OCI-LY1 (cell line): ENCODE measurements at regions not wholly inside any gene's neighbourhood (a gene's known extent, or its start where the extent isn't known, plus 50 kb on each side); places are given as distances from the start of the nearest gene placed in this dataset.

Source experiments
- H2AFZ ChIP-seq: fragments of 200-600 bp; sonication (generic), shearing (Covaris generic); 2 replicates; pipeline ENCODE4 v1.6.0; 2014; ENCODE audit warnings: antibody characterized with exemption, mild to moderate bottlenecking, low read length
- H3F3A ChIP-seq: fragments of 200-600 bp; sonication (generic), shearing (Covaris generic); 2 replicates; pipeline ENCODE4 v1.6.0; 2014; ENCODE audit warnings: mild to moderate bottlenecking, antibody characterized with exemption, low read length, moderate library complexity; ENCODE audit not compliant: insufficient read depth
- H3K27ac ChIP-seq: fragments of 200-600 bp; sonication (generic); 2 replicates; pipeline ENCODE4 v1.5.1; 2014; ENCODE audit warnings: low read length, mixed run types, mild to moderate bottlenecking, low read depth; ENCODE audit not compliant: poor library complexity, severe bottlenecking
- H3K27me3 ChIP-seq: fragments of 200-600 bp; sonication (generic); 2 replicates; pipeline ENCODE4 v1.6.0; 2014; ENCODE audit warnings: antibody characterized with exemption, mild to moderate bottlenecking, low read length, moderate library complexity; ENCODE audit not compliant: insufficient read depth
- H3K36me3 ChIP-seq: fragments of 200-600 bp; sonication (generic); 2 replicates; pipeline ENCODE4 v1.6.1; 2014; ENCODE audit warnings: mild to moderate bottlenecking, antibody characterized with exemption, low read length, moderate library complexity, mixed read lengths; ENCODE audit not compliant: insufficient read depth
- H3K4me1 ChIP-seq: fragments of 200-600 bp; sonication (generic); 2 replicates; pipeline ENCODE4 v1.5.1; 2014; ENCODE audit warnings: mild to moderate bottlenecking, low read length, moderate library complexity; ENCODE audit not compliant: insufficient read depth, severe bottlenecking
- H3K4me2 ChIP-seq: fragments of 200-600 bp; sonication (generic), shearing (Covaris generic); 2 replicates; pipeline ENCODE4 v1.6.1; 2014; ENCODE audit warnings: low read length
- H3K4me3 ChIP-seq: fragments of 200-600 bp; sonication (generic); 2 replicates; pipeline ENCODE4 v1.5.1; 2014; ENCODE audit warnings: low read length, low read depth, mild to moderate bottlenecking, mixed read lengths; ENCODE audit not compliant: poor library complexity, severe bottlenecking
- H3K79me2 ChIP-seq: fragments of 200-600 bp; shearing (Covaris generic); 2 replicates; pipeline ENCODE4 v1.6.1; 2016; ENCODE audit warnings: mixed run types, low read length, mixed read lengths; ENCODE audit not compliant: insufficient read depth
- H3K9ac ChIP-seq: fragments of 200-600 bp; sonication (generic), shearing (Covaris generic); 2 replicates; pipeline ENCODE4 v1.6.1; 2014; ENCODE audit warnings: mild to moderate bottlenecking, low read length, mixed read lengths
- H3K9me2 ChIP-seq: fragments of 200-600 bp; sonication (generic), shearing (Covaris generic); 2 replicates; pipeline ENCODE4 v1.6.1; 2014; ENCODE audit warnings: low read depth, mild to moderate bottlenecking, low read length, mixed read lengths
- H3K9me3 ChIP-seq: fragments of 200-600 bp; shearing (Covaris generic); 2 replicates; pipeline ENCODE4 v1.6.1; 2014; ENCODE audit warnings: low read length, mixed read lengths
- H4K20me1 ChIP-seq: fragments of 200-600 bp; sonication (generic), shearing (Covaris generic); 2 replicates; pipeline ENCODE4 v1.6.0; 2016; ENCODE audit warnings: mild to moderate bottlenecking, low read length; ENCODE audit not compliant: insufficient read depth
- CTCF ChIP-seq: fragments of 200-600 bp; sonication (generic), shearing (Covaris generic); IDR thresholded peaks from 2 replicates; pipeline ENCODE4 v1.5.1; 2017; ENCODE audit warnings: mild to moderate bottlenecking, antibody characterized with exemption, low read length, moderate library complexity, mixed read lengths
- EZH2 ChIP-seq: fragments of 200-600 bp; sonication (generic), shearing (Covaris generic); IDR thresholded peaks from 2 replicates; pipeline ENCODE4 v1.8.0; 2017; ENCODE audit warnings: borderline replicate concordance, mixed run types, mild to moderate bottlenecking, antibody characterized with exemption, low read length, moderate library complexity, mixed read lengths

- H4K20me1 ChIP-seq: no peaks in the 10 kb centered on the region
- no peaks in the 10 kb centered on the region for H3K9me3 ChIP-seq
- H3K4me1 ChIP-seq: no peaks in the 10 kb centered on the region
- H2AFZ ChIP-seq: no peak overlapping the region
- H3K36me3 ChIP-seq: no peaks in the 10 kb centered on the region
- H3F3A ChIP-seq: no peaks in the 10 kb centered on the region
- TF ChIP-seq CTCF: no peak
- no peak for TF ChIP-seq EZH2
- H3K9me2 ChIP-seq: 0 out of 2 replicates have a peak, but pooled peaks cover 4% of the 10 kb centered on the region
- H3K27ac ChIP-seq: no peak overlapping the region
- H3K27me3 ChIP-seq: no peaks in the 10 kb centered on the region
- H3K9ac ChIP-seq: no peak overlapping the region
- no peaks in the 10 kb centered on the region for H3K79me2 ChIP-seq
- no peak overlapping the region for H3K4me2 ChIP-seq
- no peak overlapping the region for H3K4me3 ChIP-seq
Measured at GRCh38 chr1:163712321-163712720, 390.6 kb downstream of the NUF2 start.

GRCh38 chr1:163720294-163720693 lies 398.5 kb downstream of the NUF2 start:
- no peak overlapping the region for H3K4me2 ChIP-seq
- H3K9me2 ChIP-seq: 0 out of 2 replicates have a peak, but pooled peaks cover 4% of the 10 kb centered on the region
- H2AFZ ChIP-seq: no peak overlapping the region
- 0 out of 2 replicates have a peak, but pooled peaks cover 3% of the 10 kb centered on the region for H3K9me3 ChIP-seq
- no peaks in the 10 kb centered on the region for H3K4me1 ChIP-seq
- H3K27me3 ChIP-seq: no peaks in the 10 kb centered on the region
- no peaks in the 10 kb centered on the region for H3K79me2 ChIP-seq
- H3F3A ChIP-seq: no peaks in the 10 kb centered on the region
- no peaks in the 10 kb centered on the region for H3K36me3 ChIP-seq
- no peak overlapping the region for H3K27ac ChIP-seq
- TF ChIP-seq EZH2: no peak
- no peak for TF ChIP-seq CTCF
- H3K9ac ChIP-seq: no peak overlapping the region
- no peaks in the 10 kb centered on the region for H4K20me1 ChIP-seq
- no peak overlapping the region for H3K4me3 ChIP-seq

GRCh38 chr1:163725551-163725950 lies 403.8 kb downstream of the NUF2 start:
- Histone ChIP-seq H3K9me3 (no peaks in the 10 kb centered on the region), H3K27me3 (no peaks in the 10 kb centered on the region), H3K4me2 (no peak overlapping the region), H3K4me1 (no peaks in the 10 kb centered on the region), H2AFZ (no peak overlapping the region), H3K36me3 (no peaks in the 10 kb centered on the region), H3K27ac (no peak overlapping the region), H3K79me2 (no peaks in the 10 kb centered on the region), H3F3A (no peaks in the 10 kb centered on the region), H3K9ac (no peak overlapping the region), H3K4me3 (no peak overlapping the region), H4K20me1 (no peaks in the 10 kb centered on the region), H3K9me2 (no peaks in the 10 kb centered on the region)
- TF ChIP-seq CTCF (no peak), EZH2 (no peak)
